ENCODE measurements at regions not wholly inside any gene's neighbourhood (a gene's known extent, or its start where the extent isn't known, plus 50 kb on each side); places are given as distances from the start of the nearest gene placed in this dataset.
A peak's percentile ranks its signal among the peaks of the same experiment; 100 is the strongest.
"Not testable (repeated sequence)": the region's sequence is repeated elsewhere in the genome, so short reads cannot be mapped to it uniquely, and the experiment has no call there.

- DNase-seq: peak in 1 of 2 donors; percentile 18
- H3K9me3 ChIP-seq: no peaks in the 10 kb centered on the region
- intact Hi-C loops (cut with DNase I; ENCODE audit: low total_unique reads): no loop called here
- TF ChIP-seq CTCF (IDR thresholded peaks at IDR 0.05) (no peak), POLR2A (IDR thresholded peaks at IDR 0.05) (no peak)
- no peaks in the 10 kb centered on the region for H3K27me3 ChIP-seq
- H3K4me3 ChIP-seq: no peak overlapping the region
- no peaks in the 10 kb centered on the region for H3K4me1 ChIP-seq
- no peaks in the 10 kb centered on the region for H3K36me3 ChIP-seq
- no peak overlapping the region for H3K27ac ChIP-seq
Observed at GRCh38 chrX:17964871-17965270, 103.8 kb upstream of the RAI2 start.

- H3K4me3 ChIP-seq: no peak overlapping the region
- intact Hi-C loops (cut with DNase I; ENCODE audit: low total_unique reads): no loop called here
- no peak for TF ChIP-seq POLR2A (IDR thresholded peaks at IDR 0.05)
- no peak for TF ChIP-seq CTCF (IDR thresholded peaks at IDR 0.05)
- no peaks in the 10 kb centered on the region for H3K4me1 ChIP-seq
- no peak for DNase-seq
- no peak overlapping the region for H3K27ac ChIP-seq
- H3K36me3 ChIP-seq: no peaks in the 10 kb centered on the region
- peaks cover 0 to 4% of the 10 kb centered on the region in 2 donors for H3K27me3 ChIP-seq
- H3K9me3 ChIP-seq: no peaks in the 10 kb centered on the region
Observed at GRCh38 chrX:17960891-17961290, 99.8 kb upstream of the RAI2 start.

- H3K36me3 ChIP-seq: no peaks in the 10 kb centered on the region
- H3K27me3 ChIP-seq: no peaks in the 10 kb centered on the region
- H3K27ac ChIP-seq: no peak overlapping the region
- H3K9me3 ChIP-seq: no peaks in the 10 kb centered on the region
- intact Hi-C loops (cut with DNase I; ENCODE audit: low total_unique reads): loop anchor here (5.0 kb wide), 1 partner anchor 138 kb away; no protein-coding TSS in a partner anchor
- TF ChIP-seq POLR2A (IDR thresholded peaks at IDR 0.05) (no peak), CTCF (IDR thresholded peaks at IDR 0.05) (peak in 1 of 4 experiments; percentile 37)
- H3K4me1 ChIP-seq: no peaks in the 10 kb centered on the region
- no peak for DNase-seq
- no peak overlapping the region for H3K4me3 ChIP-seq
Observed at GRCh38 chrX:17944833-17945497, 83.9 kb upstream of the RAI2 start.

GRCh38 chrX:17941171-17941570 lies 80.1 kb upstream of the RAI2 start:
- H3K27ac ChIP-seq, H3K27me3 ChIP-seq, H3K4me3 ChIP-seq, H3K9me3 ChIP-seq, H3K36me3 ChIP-seq, DNase-seq, H3K4me1 ChIP-seq: not testable (repeated sequence)
- intact Hi-C loops (cut with DNase I; ENCODE audit: low total_unique reads): loop anchor here (5.0 kb wide), 1 partner anchor 134 kb away; no protein-coding TSS in a partner anchor

- intact Hi-C loops (cut with DNase I; ENCODE audit: low total_unique reads): loop anchor here (5.0 kb wide), 1 partner anchor 132 kb away; no protein-coding TSS in a partner anchor
- no peaks in the 10 kb centered on the region for H3K27me3 ChIP-seq
- H3K4me1 ChIP-seq: no peaks in the 10 kb centered on the region
- peak; percentile 22 to 26 for DNase-seq
- TF ChIP-seq CTCF (IDR thresholded peaks at IDR 0.05) (no peak), POLR2A (IDR thresholded peaks at IDR 0.05) (no peak)
- H3K27ac ChIP-seq: no peak overlapping the region
- H3K4me3 ChIP-seq: no peak overlapping the region
- H3K9me3 ChIP-seq: no peaks in the 10 kb centered on the region
- no peaks in the 10 kb centered on the region for H3K36me3 ChIP-seq
Observed at GRCh38 chrX:17939724-17940123, 78.6 kb upstream of the RAI2 start.

Data from uterus (tissue), 3 donors.